Liver (tissue), 8 donors: ENCODE measurements at regions not wholly inside any gene's neighbourhood (a gene's known extent, or its start where the extent isn't known, plus 50 kb on each side); places are given as distances from the start of the nearest gene placed in this dataset.

Experiments used
- DNase-seq: peaks from one replicate; pipeline ENCODE4 v3.0.0-alpha.2; 2017; ENCODE audit warnings: low spot score
- H3K27ac ChIP-seq, 2 donors: one replicate each; pipeline ENCODE4 v1.7.0; 2013; ENCODE audit warnings: inconsistent platforms in 2 of 2, low read length in 2 of 2, control low read depth in 1 of 2, low read depth in 1 of 2, mild to moderate bottlenecking in 1 of 2
- H3K27me3 ChIP-seq, 4 donors: one replicate each; pipeline versions ENCODE4 v1.6.1 to v1.7.0; 2013; ENCODE audit warnings: low read length in 3 of 4, inconsistent platforms in 1 of 4, mild to moderate bottlenecking in 1 of 4, moderate library complexity in 1 of 4; ENCODE audit not compliant: control insufficient read depth in 4 of 4, insufficient read depth in 4 of 4
- H3K36me3 ChIP-seq, 4 donors: one replicate each; pipeline versions ENCODE4 v1.6.1 to v1.7.0; 2013; ENCODE audit warnings: low read length in 3 of 4, mild to moderate bottlenecking in 3 of 4, low read depth in 1 of 4, moderate library complexity in 1 of 4; ENCODE audit not compliant: control insufficient read depth in 4 of 4, insufficient read depth in 3 of 4
- H3K4me1 ChIP-seq, 4 donors: one replicate each; pipeline versions ENCODE4 v1.6.1 to v1.7.0; 2013; ENCODE audit warnings: low read length in 3 of 4, mild to moderate bottlenecking in 3 of 4, moderate library complexity in 1 of 4; ENCODE audit not compliant: control insufficient read depth in 4 of 4, insufficient read depth in 4 of 4
- H3K4me3 ChIP-seq, 3 donors: one replicate each; pipeline versions ENCODE4 v1.6.1 to v1.7.0; 2013; ENCODE audit warnings: low read length in 3 of 3, control low read depth in 1 of 3, low read depth in 1 of 3, mild to moderate bottlenecking in 1 of 3
- H3K9ac ChIP-seq, 2 donors: one replicate each; pipeline ENCODE4 v1.7.0; 2013; ENCODE audit warnings: low read length in 2 of 2, mild to moderate bottlenecking in 2 of 2, moderate library complexity in 2 of 2, control low read depth in 1 of 2, low read depth in 1 of 2
- H3K9me3 ChIP-seq, 4 donors: one replicate each; pipeline versions ENCODE4 v1.6.1 to v1.7.0; 2013; ENCODE audit warnings: low read length in 3 of 4; ENCODE audit not compliant: control insufficient read depth in 4 of 4
- EGR1 ChIP-seq, 2 donors: IDR thresholded peaks; 2 replicates each; pipeline ENCODE4 v1.6.1; 2016 to 2018; ENCODE audit warnings: antibody characterized with exemption in 2 of 2, low read depth in 2 of 2
- FOXA1 ChIP-seq: IDR thresholded peaks from 2 replicates; pipeline ENCODE4 v1.6.1; 2016; ENCODE audit warnings: antibody characterized with exemption
- FOXA2 ChIP-seq: IDR thresholded peaks from 2 replicates; pipeline ENCODE4 v1.6.1; 2016; ENCODE audit warnings: antibody characterized with exemption
- GABPA ChIP-seq, 2 donors: IDR thresholded peaks in 1 of 2; conservative IDR thresholded peaks in 1 of 2; 2 replicates each; pipeline ENCODE4 v1.6.1; 2016; ENCODE audit warnings: antibody characterized with exemption in 2 of 2, mild to moderate bottlenecking in 1 of 2, moderate library complexity in 1 of 2
- HNF4A ChIP-seq, 2 donors: conservative IDR thresholded peaks; 2 replicates each; pipeline ENCODE4 v1.6.1; 2016; ENCODE audit warnings: antibody characterized with exemption in 2 of 2, mild to moderate bottlenecking in 2 of 2
- HNF4G ChIP-seq: IDR thresholded peaks from 2 replicates; pipeline ENCODE4 v1.6.1; 2016; ENCODE audit warnings: antibody characterized with exemption
- JUND ChIP-seq, 2 donors: IDR thresholded peaks; 2 replicates each; pipeline ENCODE4 v1.6.1; 2016; ENCODE audit warnings: antibody characterized with exemption in 2 of 2
- NR2F2 ChIP-seq: IDR thresholded peaks from 2 replicates; pipeline ENCODE4 v1.6.1; 2016; ENCODE audit warnings: antibody characterized with exemption
- RAD21 ChIP-seq, 2 donors: IDR thresholded peaks; 2 replicates each; pipeline ENCODE4 v1.6.1; 2016; ENCODE audit warnings: antibody characterized with exemption in 2 of 2, mild to moderate bottlenecking in 2 of 2
- SP1 ChIP-seq: IDR thresholded peaks from 2 replicates; pipeline ENCODE4 v1.6.1; 2018; ENCODE audit warnings: antibody characterized with exemption, mild to moderate bottlenecking
- TAF1 ChIP-seq: conservative IDR thresholded peaks from 2 replicates; pipeline ENCODE4 v1.6.1; 2016; ENCODE audit warnings: antibody characterized with exemption, mild to moderate bottlenecking
- YY1 ChIP-seq: IDR thresholded peaks from 2 replicates; pipeline ENCODE4 v1.6.1; 2016; ENCODE audit warnings: antibody characterized with exemption, mild to moderate bottlenecking
- WGBS: extraction: QIAGEN DNeasy Blood & Tissue Kit; methylation state at CpG from one replicate; pipeline ENCODE4 v1.1.7; 2013; 5-methylcytosine and 5-hydroxymethylcytosine counted together
- TF ChIP-seq, protein P1 (sequence below): IDR thresholded peaks from 2 replicates; pipeline ENCODE4 v1.6.1; 2016; ENCODE audit warnings: antibody characterized with exemption
- TF ChIP-seq, protein P2 (sequence below): fragments of 150-350 bp; IDR thresholded peaks from 2 replicates; pipeline ENCODE4 v1.5.1; 2017; ENCODE audit warnings: improper control_type of control experiment, low read depth, low read length; ENCODE audit not compliant: missing input control
- TF ChIP-seq, protein P3 (sequence below): IDR thresholded peaks from 2 replicates; pipeline ENCODE4 v1.6.1; 2016; ENCODE audit warnings: antibody characterized with exemption
- TF ChIP-seq, protein P4 (sequence below): IDR thresholded peaks from 2 replicates; pipeline ENCODE4 v1.6.1; 2016; ENCODE audit warnings: antibody characterized with exemption
- TF ChIP-seq, protein P5 (sequence below): IDR thresholded peaks from 2 replicates; pipeline ENCODE4 v1.6.1; 2016; ENCODE audit warnings: antibody characterized with exemption, mild to moderate bottlenecking
- donor health status: healthy.
- donor health status: healthy.
- donor health status: healthy.
- donor health status: healthy.
- donor health status: healthy.

DNA sequence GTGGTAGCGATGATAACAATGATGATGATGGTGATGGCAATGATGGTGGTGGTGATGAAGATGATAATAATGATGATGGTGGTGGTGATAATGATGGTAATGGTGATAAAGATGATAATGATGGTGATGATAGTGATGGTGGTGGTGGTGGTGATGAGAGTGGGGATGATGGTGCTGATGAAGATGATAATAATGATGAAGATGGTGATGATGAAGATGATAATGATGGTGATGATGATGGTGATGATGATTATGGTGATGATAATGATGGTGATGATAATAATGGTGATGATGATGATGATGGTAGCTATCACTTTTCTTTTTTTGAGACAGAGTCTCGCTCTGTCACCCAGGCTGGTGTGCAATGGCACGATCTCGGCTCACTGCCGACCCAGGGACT, 144.5 kb upstream of the PCBD1 start:
- no peak for TF ChIP-seq TAF1
- TF ChIP-seq FOXA2 = no peak
- TF ChIP-seq, protein P1, sequence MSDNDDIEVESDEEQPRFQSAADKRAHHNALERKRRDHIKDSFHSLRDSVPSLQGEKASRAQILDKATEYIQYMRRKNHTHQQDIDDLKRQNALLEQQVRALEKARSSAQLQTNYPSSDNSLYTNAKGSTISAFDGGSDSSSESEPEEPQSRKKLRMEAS = no peak
- no peak for TF ChIP-seq EGR1 (IDR thresholded peaks at IDR 0.05; ENCODE audit: low read depth in 2 of 2)
- no peak for TF ChIP-seq HNF4A (conservative IDR thresholded peaks at IDR 0.05)
- TF ChIP-seq SP1 = no peak
- no peak for TF ChIP-seq FOXA1
- Histone ChIP-seq H3K27ac (no peak overlapping the region), H3K4me1 (no peaks in the 10 kb centered on the region), H3K27me3 (no peaks in the 10 kb centered on the region), H3K36me3 (no peaks in the 10 kb centered on the region), H3K4me3 (no peak overlapping the region), H3K9ac (no peak overlapping the region), H3K9me3 (no peaks in the 10 kb centered on the region)
- no peak for DNase-seq
- 88% methylated on average over 5 of the region's 5 CpGs for WGBS

DNA sequence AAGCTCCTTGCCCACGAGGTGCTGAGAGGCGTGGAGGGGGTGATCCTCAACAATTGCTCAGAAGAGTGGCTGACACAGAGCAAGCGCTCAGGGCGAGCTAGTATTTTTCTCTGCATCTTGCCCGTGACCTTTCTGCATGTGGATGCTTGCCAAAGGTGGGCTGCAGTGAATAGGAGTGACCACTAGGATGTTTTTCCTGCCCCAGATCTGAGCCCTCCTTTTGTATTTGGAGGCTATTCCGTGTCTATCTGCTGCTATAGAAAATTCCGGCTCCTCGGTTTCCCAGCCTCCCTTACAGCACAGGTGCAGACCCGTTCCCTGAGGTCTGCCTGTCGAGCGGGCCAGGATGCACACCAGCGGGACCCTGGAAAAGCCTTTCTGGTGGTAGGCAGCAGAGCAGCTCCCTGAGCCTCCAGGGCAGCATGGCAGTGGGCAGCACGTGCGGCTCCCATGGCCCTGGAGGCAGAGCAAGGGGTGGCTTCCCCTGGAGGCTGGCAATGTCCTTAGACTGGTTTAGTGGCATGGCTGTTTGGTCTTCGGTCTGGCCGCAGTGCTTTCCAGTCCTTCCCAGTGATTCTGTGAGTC, 145.1 kb upstream of the PCBD1 start:
- 84% methylated on average over 16 of the region's 16 CpGs for WGBS
- TF ChIP-seq, protein P1 = no peak
- TF ChIP-seq EGR1 (IDR thresholded peaks at IDR 0.05; ENCODE audit: low read depth in 2 of 2) (no peak), HNF4G (no peak), NR2F2 (no peak), HNF4A (conservative IDR thresholded peaks at IDR 0.05) (no peak), SP1 (no peak), TAF1 (no peak), FOXA2 (no peak), YY1 (no peak), FOXA1 (no peak), RAD21 (IDR thresholded peaks at IDR 0.05) (no peak), GABPA (IDR thresholded peaks at IDR 0.05 in 1 of 2, conservative IDR thresholded peaks at IDR 0.05 in 1 of 2) (no peak), JUND (IDR thresholded peaks at IDR 0.05) (no peak)
- TF ChIP-seq, protein P2, sequence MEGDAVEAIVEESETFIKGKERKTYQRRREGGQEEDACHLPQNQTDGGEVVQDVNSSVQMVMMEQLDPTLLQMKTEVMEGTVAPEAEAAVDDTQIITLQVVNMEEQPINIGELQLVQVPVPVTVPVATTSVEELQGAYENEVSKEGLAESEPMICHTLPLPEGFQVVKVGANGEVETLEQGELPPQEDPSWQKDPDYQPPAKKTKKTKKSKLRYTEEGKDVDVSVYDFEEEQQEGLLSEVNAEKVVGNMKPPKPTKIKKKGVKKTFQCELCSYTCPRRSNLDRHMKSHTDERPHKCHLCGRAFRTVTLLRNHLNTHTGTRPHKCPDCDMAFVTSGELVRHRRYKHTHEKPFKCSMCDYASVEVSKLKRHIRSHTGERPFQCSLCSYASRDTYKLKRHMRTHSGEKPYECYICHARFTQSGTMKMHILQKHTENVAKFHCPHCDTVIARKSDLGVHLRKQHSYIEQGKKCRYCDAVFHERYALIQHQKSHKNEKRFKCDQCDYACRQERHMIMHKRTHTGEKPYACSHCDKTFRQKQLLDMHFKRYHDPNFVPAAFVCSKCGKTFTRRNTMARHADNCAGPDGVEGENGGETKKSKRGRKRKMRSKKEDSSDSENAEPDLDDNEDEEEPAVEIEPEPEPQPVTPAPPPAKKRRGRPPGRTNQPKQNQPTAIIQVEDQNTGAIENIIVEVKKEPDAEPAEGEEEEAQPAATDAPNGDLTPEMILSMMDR = no peak
- TF ChIP-seq, protein P3, sequence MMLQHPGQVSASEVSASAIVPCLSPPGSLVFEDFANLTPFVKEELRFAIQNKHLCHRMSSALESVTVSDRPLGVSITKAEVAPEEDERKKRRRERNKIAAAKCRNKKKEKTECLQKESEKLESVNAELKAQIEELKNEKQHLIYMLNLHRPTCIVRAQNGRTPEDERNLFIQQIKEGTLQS = no peak
- TF ChIP-seq, protein P4, sequence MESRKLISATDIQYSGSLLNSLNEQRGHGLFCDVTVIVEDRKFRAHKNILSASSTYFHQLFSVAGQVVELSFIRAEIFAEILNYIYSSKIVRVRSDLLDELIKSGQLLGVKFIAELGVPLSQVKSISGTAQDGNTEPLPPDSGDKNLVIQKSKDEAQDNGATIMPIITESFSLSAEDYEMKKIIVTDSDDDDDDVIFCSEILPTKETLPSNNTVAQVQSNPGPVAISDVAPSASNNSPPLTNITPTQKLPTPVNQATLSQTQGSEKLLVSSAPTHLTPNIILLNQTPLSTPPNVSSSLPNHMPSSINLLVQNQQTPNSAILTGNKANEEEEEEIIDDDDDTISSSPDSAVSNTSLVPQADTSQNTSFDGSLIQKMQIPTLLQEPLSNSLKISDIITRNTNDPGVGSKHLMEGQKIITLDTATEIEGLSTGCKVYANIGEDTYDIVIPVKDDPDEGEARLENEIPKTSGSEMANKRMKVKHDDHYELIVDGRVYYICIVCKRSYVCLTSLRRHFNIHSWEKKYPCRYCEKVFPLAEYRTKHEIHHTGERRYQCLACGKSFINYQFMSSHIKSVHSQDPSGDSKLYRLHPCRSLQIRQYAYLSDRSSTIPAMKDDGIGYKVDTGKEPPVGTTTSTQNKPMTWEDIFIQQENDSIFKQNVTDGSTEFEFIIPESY = no peak
- TF ChIP-seq, protein P5, sequence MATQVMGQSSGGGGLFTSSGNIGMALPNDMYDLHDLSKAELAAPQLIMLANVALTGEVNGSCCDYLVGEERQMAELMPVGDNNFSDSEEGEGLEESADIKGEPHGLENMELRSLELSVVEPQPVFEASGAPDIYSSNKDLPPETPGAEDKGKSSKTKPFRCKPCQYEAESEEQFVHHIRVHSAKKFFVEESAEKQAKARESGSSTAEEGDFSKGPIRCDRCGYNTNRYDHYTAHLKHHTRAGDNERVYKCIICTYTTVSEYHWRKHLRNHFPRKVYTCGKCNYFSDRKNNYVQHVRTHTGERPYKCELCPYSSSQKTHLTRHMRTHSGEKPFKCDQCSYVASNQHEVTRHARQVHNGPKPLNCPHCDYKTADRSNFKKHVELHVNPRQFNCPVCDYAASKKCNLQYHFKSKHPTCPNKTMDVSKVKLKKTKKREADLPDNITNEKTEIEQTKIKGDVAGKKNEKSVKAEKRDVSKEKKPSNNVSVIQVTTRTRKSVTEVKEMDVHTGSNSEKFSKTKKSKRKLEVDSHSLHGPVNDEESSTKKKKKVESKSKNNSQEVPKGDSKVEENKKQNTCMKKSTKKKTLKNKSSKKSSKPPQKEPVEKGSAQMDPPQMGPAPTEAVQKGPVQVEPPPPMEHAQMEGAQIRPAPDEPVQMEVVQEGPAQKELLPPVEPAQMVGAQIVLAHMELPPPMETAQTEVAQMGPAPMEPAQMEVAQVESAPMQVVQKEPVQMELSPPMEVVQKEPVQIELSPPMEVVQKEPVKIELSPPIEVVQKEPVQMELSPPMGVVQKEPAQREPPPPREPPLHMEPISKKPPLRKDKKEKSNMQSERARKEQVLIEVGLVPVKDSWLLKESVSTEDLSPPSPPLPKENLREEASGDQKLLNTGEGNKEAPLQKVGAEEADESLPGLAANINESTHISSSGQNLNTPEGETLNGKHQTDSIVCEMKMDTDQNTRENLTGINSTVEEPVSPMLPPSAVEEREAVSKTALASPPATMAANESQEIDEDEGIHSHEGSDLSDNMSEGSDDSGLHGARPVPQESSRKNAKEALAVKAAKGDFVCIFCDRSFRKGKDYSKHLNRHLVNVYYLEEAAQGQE = no peak
- Histone ChIP-seq H3K27me3 (no peaks in the 10 kb centered on the region), H3K4me3 (no peak overlapping the region), H3K4me1 (no peaks in the 10 kb centered on the region), H3K9me3 (no peaks in the 10 kb centered on the region), H3K9ac (no peak overlapping the region), H3K36me3 (no peaks in the 10 kb centered on the region), H3K27ac (no peak overlapping the region)
- no peak for DNase-seq
